ENCODE measurements at regions not wholly inside any gene's neighbourhood (a gene's known extent, or its start where the extent isn't known, plus 50 kb on each side); places are given as distances from the start of the nearest gene placed in this dataset.

- no peak for DNase-seq
Observed at GRCh38 chr2:16125614-16126516, 185.5 kb downstream of the MYCN start.

DNA sequence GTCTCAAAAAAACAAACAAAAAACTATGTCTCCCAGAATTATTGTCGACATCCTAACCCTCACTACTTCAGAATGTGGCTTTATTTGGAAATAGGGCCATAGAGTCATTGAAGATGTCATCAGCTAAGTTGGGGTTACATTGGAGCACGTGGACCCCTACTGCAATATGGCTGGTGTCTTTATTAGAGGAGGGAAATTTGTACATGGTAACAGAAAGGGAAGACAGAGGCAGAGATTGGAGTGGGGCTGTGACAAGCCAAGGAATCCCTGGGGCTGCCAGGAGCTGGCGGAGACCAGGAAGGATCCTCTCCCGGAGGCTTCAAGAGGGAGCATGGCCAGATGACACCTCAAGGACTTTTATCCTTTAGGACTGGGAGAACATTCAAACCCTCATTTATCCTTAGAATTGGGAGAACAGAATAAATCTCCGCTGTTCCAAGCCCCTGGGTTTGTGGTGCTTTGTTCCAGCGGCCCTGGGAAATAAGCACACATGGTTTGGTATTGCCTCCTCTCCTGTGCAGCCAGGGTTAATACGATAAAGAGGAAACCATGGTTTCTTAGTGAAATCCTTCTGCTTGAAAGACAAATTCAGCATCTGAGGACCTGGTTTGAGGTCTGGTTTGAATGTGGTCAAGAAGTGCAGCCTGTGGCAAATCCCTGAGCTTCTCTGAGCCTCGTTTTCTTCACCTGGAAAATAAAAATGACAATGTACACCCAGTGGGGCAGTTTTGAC lies 184.7 kb downstream of the MYCN start:
- DNase-seq = no peak

DNA sequence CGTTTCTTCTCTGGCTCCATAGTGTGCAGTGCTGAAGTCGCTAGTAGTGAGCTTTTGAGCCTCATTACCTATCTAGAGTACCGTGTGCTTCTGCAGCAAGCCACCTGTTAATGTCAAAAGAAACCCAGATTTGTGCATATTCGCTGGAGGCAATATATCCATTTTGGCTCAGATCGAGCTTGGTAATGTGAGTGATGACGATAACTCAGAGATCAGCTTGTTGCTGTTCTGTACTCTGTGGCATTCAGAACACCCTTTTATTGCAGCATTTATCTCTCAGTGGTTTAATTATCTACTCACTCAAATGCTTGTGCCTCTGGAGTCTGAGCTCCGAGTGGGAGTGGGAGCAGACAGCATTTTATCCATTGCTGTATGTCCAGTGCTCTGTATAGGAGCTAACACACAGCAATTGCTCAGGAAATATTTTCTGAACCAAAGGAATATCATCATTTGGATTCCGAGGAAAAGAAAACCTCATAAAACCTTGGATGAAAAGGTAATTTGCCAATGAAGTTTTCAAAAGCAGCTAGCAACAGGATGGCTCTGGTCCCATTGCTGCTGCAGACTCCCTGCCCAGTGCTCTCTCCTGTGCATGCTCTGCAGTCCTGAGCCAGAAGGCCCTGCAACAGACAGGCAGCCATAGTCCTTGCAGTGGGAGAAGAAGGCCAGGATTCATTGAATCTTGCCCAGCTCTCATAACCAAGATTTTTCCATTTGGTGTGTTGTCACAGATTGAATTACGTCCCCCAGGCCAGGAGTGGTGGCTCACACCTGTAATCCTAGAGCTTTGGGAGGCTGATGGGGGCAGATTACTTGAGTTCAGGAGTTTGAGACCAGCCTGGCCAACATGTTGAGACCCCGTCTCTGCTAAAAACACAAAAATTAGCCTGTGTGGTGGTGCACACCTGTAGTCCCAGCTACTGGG lies 183.8 kb downstream of the MYCN start:
- DNase-seq = no peak

DNA sequence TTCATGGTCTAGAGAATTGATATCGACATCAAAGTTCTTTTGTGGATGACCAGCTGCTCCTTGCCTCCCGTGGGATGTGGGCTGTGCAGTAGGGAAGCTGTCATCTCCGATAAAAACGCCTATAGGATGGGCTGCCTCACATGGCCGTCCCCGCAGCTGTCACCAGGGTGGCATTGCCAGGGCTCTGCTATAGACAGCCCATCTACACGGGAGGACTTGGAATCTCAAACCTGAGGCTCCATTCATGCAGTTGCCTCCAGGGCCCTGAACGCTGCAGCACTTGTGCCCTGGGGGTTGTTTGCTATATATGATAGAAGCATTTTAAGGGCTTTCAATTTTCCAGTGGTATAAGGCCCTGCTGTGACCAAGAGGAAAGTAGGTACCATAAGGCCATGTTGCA lies 183.1 kb downstream of the MYCN start:
- no peak for DNase-seq

GRCh38 chr2:16122556-16122955 lies 182.2 kb downstream of the MYCN start:
- DNase-seq = no peak

GRCh38 chr2:16121986-16122390 lies 181.6 kb downstream of the MYCN start:
- DNase-seq = no peak

DNA sequence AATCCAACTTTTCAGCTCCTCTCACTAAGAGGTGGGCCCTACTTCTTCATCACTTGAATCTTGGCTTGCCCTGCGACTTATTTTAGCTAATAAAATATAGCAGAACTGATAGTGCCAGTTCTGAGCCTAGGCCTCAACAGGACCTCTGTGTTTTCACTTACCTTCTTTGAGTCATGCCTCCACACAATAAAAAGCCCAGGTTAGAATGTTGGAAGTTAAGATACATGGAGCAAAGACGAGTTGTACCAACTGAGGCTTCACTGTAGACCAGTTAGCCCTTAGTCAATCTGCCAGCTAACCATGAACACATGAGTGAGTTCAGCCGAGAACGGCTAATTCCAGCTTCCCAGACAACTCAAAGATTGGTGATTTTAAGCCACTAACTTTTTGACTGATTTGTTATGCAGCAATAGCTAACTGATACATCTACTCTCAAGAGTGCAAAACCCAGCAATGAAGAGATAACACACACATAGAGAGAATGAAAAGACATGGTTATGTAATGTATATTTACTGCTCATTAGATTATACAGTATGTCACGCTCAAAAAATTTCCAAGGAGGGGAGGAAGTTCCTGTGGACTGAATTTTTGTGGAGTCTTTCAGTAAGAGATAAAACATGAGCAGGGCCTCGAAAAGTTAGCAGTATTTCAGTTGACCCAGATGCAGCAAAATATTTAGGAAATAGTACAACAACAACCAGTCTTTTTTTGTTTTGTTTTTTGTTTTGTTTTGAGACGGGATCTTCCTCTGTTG lies 181.1 kb downstream of the MYCN start:
- no peak for DNase-seq

GRCh38 chr2:16120591-16121180 lies 180.3 kb downstream of the MYCN start:
- no peak for DNase-seq

DNA sequence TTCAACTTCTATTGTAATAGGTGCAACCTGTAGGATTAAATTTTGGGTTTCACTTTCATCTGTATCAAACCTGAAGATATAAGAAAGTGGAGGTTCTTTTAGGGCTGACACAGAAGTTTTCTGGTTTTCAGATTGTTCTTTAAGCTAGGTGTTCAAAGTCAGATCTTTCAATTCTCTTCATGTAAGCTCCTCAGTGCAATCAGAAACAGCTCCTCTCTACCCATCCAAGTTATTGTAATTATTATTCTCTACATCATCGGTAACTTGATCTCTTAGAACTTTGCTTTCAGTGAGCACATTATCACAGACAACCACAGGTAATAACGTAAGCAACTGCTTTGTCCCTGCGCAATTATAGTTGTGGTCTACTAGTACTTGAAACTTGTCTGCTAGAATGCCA lies 179.4 kb downstream of the MYCN start:
- DNase-seq = no peak

- no peak for DNase-seq
Observed at GRCh38 chr2:16118611-16119590, 178.6 kb downstream of the MYCN start.

GRCh38 chr2:16117791-16118610 lies 177.7 kb downstream of the MYCN start:
- DNase-seq = no peak

DNA sequence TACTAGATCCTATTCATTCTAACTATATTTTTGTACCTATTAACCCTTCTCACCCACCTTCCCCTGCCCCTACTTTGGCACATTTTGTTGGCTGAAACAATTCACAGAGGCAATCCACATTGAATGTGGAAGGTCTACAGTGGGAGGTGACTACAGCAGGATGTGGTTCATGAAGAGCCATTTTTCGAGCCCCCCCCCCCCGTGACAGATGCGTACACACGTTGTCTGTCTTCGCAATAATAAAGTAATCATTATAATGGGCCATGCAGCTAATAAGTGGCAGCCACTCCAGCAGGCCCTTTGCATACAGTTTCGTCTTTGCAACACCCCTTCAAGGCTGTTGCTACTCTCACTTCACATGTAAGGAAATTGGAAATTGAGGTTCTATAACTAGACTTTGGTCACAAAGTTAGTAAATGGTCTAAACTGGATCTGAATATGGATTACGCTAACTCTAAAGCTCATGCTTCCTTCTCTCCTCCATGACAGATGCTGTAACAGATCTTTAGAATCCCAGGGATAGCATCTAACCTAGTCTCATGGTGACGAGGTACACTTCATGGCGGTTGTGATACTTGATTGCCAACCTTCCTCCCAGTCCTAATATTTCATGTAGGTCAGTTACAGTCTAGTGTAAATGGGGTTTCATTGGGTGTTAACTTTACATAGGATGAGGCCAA lies 176.8 kb downstream of the MYCN start:
- no peak for DNase-seq

DNA sequence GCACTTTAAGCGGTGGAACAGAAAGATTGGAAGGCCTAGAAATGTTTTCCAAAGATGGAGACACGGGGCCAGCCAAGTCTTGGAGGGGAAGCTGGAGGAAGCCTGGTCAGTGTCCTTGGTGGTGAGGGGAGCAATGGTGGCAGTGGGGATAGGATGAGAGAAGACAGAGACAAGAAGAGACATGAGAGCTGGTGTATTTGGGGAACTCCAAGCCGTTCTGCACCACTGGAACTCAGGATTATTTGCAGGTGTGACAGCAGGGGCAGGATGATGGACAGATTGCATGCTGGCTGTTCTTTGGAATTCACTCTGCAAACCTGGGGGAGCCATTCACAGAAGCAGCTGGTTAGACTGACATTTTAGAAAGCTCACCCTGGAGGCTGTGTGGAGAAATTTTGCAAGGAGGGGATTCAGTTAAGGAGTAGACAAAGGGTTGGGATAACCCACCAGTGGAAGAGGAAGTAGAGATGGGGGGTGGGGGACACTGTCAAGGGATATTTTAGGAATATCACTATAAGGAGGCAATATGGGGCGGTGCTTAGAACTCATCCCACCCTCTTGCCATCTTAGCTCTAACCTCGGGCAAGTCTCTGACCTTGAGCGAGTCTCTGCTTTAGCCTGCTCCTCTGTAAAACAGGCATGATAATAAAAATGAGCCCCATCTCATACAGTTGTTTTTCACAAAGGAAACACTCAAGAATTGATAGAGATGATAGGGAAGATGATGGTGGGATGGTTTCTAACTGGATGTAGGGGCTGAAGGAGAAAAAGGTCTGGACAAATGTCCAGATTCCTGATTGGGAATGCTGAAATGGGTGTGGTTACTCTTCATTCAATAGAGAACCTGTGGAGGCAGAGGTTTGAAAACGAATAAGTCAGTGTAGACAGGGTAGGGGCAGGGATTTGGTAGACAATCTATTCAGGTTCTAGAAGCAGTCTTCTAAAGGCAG lies 175.8 kb downstream of the MYCN start:
- DNase-seq = no peak

DNA sequence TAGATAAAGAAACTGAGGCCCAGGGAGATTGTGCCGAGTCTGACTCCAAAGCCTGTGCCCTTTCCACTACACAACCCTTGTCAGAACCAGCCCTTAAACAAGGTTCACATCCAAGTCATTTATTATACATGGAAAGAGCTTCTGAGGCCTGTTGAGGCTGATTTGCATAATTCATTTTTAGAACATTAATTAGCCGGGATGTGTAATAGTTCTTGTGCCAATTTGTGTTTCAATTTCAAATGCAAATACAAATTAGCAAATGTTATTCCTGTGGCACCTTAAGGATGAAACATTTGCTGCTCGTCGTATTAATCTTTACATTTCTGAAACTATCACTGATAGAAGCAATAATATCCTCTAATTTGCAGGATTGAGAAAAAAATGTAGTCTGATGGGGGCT lies 174.9 kb downstream of the MYCN start:
- no peak for DNase-seq

- no peak for DNase-seq
Observed at GRCh38 chr2:16114836-16115235, 174.5 kb downstream of the MYCN start.

GRCh38 chr2:16114070-16114469 lies 173.7 kb downstream of the MYCN start:
- no peak for DNase-seq

- DNase-seq = no peak
Observed at GRCh38 chr2:16113568-16113967, 173.2 kb downstream of the MYCN start.

Measured in CD4-positive, alpha-beta T cell treated with Interleukin-17A for 4 hours (primary cell).